ENCODE measurements at regions not wholly inside any gene's neighbourhood (a gene's known extent, or its start where the extent isn't known, plus 50 kb on each side); places are given as distances from the start of the nearest gene placed in this dataset.

DNA sequence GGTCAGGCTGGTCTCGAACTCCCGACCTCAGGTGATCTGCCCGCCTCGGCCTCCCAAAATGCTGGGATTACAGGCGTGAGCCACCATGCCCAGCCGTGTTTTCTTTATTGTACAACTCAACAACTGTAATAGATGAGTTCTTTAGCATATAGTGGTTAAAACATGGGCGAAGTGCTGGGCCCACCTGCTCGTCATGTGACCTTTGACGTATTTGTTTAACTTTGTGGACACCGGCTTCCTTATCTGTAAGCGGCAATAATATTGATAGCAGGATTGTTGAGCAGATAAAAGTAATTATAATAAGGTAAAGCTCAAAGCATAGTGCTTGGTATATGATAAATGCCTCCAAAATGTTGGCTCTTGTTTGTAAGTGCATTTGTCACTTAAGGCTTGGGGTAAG lies 460.3 kb downstream of the KLF12 start:
- no peak for DNase-seq (ENCODE audit: low read depth)
- H3K4me3 ChIP-seq (replicated peaks; ENCODE audit: low read depth, low read length), result no peak overlapping the region
- TF ChIP-seq, protein P1, sequence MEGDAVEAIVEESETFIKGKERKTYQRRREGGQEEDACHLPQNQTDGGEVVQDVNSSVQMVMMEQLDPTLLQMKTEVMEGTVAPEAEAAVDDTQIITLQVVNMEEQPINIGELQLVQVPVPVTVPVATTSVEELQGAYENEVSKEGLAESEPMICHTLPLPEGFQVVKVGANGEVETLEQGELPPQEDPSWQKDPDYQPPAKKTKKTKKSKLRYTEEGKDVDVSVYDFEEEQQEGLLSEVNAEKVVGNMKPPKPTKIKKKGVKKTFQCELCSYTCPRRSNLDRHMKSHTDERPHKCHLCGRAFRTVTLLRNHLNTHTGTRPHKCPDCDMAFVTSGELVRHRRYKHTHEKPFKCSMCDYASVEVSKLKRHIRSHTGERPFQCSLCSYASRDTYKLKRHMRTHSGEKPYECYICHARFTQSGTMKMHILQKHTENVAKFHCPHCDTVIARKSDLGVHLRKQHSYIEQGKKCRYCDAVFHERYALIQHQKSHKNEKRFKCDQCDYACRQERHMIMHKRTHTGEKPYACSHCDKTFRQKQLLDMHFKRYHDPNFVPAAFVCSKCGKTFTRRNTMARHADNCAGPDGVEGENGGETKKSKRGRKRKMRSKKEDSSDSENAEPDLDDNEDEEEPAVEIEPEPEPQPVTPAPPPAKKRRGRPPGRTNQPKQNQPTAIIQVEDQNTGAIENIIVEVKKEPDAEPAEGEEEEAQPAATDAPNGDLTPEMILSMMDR (IDR thresholded peaks at IDR 0.05; ENCODE audit: low read length, missing control alignments), result no peak

DNA sequence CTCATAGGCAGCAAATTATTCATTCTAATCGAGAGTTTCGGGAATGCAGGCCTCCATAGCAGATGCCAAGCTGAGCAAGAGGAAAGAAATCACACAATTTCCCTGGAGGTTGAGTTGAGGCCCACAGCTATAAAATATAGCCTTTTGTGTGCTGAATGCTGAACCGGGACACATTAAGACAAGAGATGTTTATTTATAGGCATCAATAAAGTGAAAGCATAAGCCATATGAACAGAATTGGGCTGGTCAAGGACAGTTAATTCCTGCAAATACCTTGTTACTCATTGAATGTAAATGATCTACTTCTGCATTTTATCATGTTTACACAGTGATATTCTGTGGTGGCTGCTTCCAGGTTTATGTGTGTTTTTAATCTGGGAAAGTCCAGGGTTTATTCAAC lies 461.7 kb downstream of the KLF12 start:
- DNase-seq (ENCODE audit: low read depth), result no peak
- TF ChIP-seq, protein P1 (IDR thresholded peaks at IDR 0.05; ENCODE audit: low read length, missing control alignments), result no peak
- H3K4me3 ChIP-seq (replicated peaks; ENCODE audit: low read depth, low read length), result no peak overlapping the region

DNA sequence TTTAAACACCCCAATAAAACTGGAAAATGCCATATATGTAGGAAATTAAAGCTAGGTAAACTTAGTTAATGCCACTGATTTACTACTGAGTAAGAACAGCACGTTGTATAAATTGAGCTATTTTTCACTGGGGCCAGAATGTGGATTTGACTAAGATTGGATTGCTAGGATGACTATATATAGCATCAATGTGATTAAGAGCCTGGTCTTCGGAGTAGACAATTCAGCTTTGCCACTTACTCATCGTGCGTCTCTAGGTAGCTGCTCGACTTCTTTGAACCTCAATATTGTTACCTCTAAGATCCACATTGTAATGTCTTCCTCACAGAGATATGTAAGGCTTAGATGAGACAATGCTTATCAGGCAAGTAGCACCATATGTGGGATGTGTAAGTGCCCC lies 462.5 kb downstream of the KLF12 start:
- no peak for DNase-seq (ENCODE audit: low read depth)
- H3K4me3 ChIP-seq (replicated peaks; ENCODE audit: low read depth, low read length), result no peak overlapping the region
- TF ChIP-seq, protein P1 (IDR thresholded peaks at IDR 0.05; ENCODE audit: low read length, missing control alignments), result no peak

DNA sequence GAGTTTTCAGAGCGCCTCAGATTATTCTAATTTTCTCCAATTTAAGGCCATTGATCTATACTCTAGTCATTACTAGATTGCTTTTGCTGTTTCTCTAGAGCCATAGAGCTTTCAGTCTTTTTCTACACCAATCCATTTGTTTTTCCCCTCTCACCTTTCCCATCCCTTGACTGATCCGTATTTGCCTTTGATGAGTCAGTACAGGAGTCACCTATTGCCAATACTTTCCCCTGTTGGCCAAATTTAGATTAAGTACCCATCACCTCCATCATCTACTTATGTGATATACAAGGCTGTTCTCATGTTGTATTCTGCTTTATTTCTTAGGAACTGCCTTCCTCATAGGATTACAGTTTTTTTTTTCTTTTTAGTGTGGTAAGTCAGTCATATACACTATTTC lies 463.2 kb downstream of the KLF12 start:
- TF ChIP-seq, protein P1 (IDR thresholded peaks at IDR 0.05; ENCODE audit: low read length, missing control alignments), result no peak
- no peak for DNase-seq (ENCODE audit: low read depth)

DNA sequence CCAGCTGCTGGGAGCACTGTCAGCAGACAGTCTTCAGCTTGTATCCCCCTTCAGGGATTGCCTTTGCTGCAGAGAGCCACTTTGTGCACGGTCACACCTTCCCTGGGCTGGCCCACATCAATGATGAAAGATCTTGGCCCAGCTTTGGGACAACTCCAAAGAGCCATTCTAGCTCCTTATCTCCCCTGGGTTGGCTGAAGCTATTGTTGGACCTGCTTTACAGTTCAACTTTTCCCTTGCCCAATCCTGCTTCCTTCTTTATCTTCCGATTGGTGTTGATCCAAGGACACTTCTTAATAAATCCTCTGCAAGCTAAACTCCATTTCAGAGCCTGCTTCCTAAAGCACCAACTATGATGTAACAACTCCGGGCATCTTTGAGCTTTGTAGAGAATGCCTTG lies 466.4 kb downstream of the KLF12 start:
- H3K4me3 ChIP-seq (replicated peaks; ENCODE audit: low read depth, low read length), result no peak overlapping the region
- TF ChIP-seq, protein P1 (IDR thresholded peaks at IDR 0.05; ENCODE audit: low read length, missing control alignments), result no peak
- peak; percentile 63 for DNase-seq (ENCODE audit: low read depth)

More for the DNA sequence above, 463.2 kb downstream of the KLF12 start:
- H3K4me3 ChIP-seq (replicated peaks; ENCODE audit: low read depth, low read length), result no peak overlapping the region

DNA sequence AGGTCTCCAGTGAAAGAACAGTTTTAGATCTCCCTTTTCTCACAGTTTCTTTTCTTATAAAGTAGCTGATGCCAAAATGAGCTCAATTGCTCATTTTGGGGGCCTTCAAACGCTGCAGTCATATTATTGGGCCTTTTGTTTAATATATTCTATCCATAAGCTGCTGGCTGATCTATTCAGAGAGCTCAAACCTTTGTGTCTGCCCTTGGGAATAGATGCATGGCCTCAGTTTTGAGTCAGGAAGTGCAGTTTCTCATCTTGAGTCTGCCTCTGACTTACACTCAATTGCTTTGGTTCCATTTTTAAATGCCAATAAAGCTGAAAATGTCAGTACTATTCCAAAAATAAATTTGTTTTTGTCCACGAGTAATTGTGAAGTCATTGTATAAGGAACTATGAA lies 468.9 kb downstream of the KLF12 start:
- no peak for DNase-seq (ENCODE audit: low read depth)
- H3K4me3 ChIP-seq (replicated peaks; ENCODE audit: low read depth, low read length), result no peak overlapping the region
- TF ChIP-seq, protein P1 (IDR thresholded peaks at IDR 0.05; ENCODE audit: low read length, missing control alignments), result no peak

DNA sequence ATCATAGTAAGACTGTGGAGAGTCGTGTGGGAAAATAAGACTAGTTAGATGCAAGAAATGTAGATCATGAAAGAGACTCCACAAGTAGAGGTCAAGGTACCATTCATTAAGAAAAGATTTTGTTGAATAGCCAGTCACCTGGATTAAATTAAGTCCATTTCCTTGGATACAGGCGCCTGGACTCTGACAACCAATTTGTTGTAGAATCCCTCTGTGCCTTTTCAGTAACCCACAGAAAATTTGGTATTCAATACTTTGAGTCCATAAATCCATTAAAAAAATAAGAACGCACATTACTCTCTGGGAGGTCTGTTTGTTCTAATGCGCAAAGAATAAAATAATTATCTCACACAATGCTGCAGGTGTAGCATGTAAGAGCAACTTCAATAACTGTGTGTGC lies 469.4 kb downstream of the KLF12 start:
- TF ChIP-seq, protein P1 (IDR thresholded peaks at IDR 0.05; ENCODE audit: low read length, missing control alignments), result no peak
- DNase-seq (ENCODE audit: low read depth), result no peak
- no peak overlapping the region for H3K4me3 ChIP-seq (replicated peaks; ENCODE audit: low read depth, low read length)

Data from fibroblast of pulmonary artery (primary cell).